ENCODE measurements at regions not wholly inside any gene's neighbourhood (a gene's known extent, or its start where the extent isn't known, plus 50 kb on each side); places are given as distances from the start of the nearest gene placed in this dataset.
"Not testable (repeated sequence)": the region's sequence is repeated elsewhere in the genome, so short reads cannot be mapped to it uniquely, and the experiment has no call there.

DNA sequence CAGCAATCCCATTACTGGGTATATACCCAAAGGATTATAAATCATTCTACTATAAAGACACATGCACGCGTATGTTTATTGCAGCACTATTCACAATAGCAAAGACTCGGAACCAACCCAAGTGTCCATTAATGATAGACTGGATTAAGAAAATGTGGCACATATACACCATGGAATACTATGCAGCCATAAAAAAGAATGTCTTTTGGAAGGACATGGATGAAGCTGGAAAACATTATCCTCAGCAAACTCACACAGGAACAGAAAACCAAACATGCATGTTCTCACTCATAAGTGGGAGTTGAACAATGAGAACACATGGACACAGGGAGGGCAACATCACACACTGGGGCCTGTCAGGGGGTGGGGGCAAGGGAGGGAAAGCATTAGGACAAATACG, 143.7 kb upstream of the IVNS1ABP start:
- not testable (repeated sequence) for DNase-seq

DNA sequence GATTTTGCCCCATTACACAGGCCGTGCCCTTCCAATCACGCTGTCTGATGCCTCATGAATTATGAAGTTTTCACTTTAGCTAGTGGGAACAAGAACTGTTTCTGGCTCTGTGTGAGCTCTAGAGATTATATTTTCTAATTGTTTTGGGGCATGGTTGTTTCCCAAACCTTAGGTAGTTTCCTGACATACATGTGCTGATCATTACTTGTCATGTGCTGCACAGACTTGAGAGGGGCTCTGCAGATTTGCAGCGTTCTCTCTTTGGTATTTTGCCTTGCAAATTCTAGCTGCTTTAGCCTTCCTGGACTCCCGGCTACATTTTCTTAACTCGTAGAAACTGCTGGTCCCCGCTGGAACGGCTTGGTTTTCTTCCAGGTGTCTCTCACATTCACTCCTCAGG, 142.1 kb upstream of the IVNS1ABP start:
- no peak for DNase-seq

DNA sequence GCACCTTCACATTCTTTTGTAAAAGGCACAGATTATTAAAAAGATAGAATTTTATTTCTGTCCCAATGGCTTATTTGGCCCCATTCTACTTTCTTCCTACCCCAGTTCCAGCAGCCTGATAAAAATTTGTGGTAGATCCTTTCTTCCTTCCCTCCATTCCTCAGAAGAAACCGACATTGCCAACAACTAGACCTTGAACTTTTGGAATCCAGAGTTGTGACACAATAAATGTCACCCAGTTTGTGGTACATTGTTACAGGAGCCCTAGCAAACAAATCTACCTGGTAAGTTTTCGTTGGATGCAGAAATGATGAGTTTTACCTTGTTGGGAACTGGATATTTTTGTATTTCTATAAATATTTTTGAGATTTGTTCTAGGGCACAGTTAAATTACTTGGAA, 141.6 kb upstream of the IVNS1ABP start:
- DNase-seq = no peak

DNA sequence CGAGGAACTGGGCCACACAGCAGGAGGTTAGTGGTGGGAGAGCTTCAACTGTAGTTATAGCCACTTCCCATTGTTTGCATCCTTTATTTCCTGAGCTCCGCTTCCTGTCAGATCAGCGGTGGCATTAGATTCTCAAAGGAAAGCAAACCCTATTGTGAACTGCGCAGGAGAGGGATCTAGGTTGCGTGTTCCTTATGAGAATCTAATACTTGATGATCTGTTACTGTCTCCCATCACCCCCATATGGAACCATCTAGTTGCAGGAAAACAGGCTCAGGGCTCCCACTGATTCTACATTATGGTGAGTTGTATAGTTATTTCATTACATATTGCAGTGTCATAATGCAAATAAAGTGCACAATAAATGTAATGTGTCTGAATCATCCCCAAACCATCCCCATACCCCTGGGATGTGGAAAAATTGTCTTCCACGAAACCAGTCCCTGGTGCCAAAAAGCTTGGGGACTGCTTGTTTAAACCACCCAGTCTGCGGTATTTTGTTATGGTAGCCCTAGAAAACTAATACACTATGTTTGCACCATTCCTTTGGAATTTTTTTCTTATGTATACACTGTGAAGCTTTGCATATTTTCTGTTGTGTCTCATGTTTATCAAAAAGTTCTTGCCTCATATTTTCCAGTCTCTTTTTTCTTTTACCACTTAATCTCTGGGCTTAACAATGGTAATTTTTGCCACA, 136.6 kb upstream of the IVNS1ABP start:
- DNase-seq = no peak

DNA sequence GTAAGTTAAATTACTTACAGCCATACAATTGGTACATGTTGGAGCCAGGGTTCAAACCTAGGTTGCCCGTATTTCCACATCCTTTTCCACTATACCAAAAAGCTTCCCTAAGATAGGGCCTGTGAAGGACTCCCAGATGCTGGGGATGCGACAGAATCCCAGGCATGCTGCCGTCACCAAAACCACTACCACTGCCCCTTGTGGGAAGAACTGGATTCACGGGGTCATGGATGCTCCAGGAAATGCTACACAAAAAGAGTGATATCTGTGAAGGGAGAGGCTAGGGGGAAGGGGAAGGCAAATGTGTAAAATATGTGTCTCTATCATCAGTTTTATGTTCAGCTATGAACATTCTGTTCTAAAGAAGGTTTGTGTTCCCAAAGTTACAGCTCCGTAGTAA, 133.9 kb upstream of the IVNS1ABP start:
- no peak for DNase-seq

DNA sequence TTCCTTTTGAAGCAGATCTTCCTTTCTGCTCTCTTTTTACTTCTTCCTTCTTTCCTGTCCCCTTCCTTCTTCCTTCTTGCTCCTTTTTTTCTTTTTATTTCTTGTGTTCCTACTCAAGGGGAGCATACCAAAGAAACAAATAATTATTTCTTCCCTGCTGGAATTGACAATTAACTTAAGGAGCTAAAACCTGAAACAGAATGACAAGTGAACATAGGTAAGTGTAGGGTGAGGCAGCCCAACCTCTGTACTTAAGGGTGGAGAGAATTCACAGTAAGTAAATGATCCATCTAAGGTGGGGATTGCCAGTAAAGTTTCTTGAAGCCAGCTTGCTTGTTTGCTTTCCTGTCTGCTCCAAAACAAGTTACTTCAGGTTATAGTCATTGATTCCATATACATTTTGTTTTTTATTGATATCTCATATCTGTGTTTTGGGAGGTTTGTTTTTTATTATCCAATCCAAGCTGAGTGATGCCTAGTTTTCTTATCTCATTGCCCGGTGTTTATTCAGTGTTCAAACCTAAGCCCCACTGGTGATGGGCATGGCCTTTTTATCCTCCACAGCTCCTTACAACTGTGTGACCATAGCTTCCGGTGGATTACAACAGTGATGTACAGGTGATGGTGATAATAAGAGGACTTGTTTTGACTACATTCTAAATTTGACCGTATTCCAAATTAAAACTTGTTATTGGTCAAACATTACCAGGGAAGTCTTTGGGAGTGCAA, 133.2 kb upstream of the IVNS1ABP start:
- no peak for DNase-seq

DNA sequence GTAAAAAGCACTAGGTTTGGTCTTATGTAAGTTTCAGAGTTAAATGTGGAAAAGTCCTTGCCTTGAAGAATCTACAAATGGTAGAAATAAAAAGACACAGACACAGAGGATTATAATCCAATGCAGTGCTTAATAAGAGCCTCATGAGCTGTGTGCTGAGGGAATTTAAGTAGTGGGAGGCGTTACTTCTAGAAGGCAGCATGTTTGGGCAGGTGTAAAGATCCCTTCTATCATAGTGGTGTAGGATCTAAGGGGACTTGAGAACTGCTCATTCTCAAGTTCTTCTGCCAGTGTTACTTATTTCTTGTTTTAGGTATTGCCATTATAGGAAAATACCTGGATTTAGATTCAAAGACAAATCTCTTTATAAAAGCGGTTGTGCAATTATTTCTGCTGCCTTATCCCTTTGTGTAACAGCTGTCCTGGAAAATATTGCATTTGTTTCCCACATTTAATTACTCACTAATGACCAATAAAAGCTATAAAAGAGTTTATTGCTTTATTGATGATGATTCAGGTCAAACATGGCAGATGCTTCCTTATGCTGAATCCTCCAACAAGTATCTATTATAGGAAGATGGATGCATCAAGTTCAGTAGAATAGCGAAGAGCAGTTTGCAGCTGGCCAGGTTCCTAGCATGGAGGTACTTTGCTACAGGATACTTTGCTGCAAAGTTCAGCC, 132.5 kb upstream of the IVNS1ABP start:
- no peak for DNase-seq

DNA sequence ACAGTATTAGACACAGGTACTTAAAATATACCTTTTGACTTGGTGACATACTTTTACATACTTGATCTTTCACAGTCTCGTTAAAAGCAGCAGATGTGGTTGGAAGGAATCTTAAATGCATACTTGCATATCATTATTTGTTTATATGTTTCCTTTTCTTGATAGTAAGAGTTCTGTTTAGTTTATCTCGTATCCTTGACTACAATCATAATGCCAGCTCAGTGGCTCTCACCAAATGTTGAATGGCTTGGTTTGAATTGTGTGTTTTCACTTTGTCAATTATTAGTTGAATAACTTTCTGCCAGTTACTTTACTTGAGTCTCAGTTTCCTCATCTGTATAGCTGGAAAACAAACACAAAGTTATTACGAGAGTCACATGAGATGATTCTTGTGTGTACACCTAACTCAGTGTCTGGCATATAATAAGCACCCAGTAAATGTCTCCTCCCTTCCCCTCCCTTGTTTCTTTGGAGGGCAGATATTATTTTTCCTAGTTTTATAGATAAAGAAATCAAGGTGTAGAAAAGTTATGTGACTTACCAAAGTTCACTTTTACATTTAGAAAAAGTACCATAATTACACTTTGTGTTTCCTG, 131.6 kb upstream of the IVNS1ABP start:
- no peak for DNase-seq

DNA sequence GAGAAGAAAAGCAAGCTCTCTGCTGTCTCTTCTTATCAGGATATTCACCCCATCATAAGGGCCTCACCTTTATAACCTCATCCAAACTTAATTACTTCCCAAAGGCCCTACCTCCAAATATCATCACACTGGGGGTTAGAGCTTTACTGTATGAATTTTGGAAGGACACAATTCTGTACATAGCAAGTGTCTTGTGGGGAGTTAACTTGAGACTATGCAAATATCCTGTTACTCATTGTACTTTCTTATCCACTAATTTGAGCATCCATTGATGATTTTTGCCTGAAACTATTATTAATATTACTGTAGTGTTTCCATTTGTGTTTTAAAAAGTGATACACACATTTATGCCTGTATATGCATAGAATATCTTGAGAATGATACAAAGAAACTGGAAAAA, 129.1 kb upstream of the IVNS1ABP start:
- no peak for DNase-seq

DNA sequence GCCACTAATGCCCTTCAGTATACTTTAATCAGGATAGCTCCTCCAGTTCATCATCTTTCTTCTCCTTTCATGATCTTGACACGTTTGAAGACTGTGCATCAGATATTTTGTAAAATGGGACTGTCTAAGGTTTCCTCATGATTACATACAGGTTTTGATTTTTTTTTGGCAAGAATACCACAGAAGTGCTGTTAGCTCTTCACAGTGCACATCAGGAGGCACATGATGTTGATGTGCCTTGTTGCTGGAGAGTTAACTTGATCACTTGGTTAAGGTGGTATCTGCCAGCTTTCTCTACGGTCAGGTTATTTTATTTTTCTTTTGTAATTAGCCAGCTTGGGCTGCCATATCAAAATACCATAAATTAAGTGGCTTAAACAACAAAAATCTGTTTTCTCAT, 128.6 kb upstream of the IVNS1ABP start:
- DNase-seq = no peak

DNA sequence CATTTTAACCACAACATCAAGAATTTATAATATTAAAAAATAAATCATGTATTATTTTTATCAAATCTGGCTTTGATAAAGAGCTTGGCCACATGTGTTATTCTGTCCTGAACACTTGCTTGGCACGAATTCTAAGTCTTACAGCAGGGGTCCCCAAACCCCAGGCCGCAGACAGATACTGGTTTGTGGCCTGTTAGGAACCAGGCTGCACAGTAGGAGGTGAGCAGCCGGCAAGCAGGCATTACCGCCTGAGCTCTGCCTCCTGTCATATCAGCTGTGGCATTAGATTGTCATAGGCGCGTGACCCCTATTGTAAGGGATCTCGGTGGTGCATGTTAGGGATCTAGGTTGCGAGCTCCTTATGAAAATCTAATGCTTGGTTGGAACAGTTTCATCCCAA, 127.6 kb upstream of the IVNS1ABP start:
- no peak for DNase-seq

DNA sequence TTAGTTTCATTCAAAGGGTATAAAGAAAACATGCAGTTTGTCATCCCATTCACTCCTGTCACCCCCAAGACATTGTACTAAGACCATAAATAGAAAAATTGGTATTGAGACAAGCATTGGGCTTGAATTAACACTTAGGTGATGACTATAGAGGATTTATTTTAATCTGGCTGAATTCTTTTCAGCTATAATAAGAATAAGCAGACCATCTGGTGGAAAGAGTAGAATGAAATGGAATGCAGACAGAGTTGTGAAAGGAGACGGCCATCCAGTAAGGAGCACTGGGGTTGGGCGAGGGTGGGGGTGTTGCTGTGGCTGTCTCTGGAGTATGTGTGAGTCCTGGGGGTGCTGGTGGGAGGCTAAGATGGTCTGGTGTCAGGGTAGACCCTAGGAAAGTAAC, 125.0 kb upstream of the IVNS1ABP start:
- no peak for DNase-seq

DNA sequence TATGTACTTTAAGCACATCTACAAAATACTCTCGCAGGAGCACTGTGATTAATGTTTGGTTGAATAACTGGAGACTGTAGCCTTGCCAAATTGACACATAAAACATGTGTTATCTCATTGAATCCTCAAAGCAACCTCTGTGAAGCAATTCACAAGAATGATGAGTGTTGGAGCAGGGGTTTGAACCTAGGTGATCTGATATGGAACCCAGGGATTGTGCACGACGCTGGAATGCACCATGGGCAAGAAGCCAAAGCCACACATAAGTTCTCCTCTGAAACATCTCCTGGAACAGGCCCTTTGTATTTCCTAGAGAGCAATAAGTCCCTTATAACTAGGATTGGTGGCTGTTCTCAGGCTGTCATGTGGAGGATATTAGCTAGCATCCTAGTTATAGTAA, 124.6 kb upstream of the IVNS1ABP start:
- DNase-seq = no peak

DNA sequence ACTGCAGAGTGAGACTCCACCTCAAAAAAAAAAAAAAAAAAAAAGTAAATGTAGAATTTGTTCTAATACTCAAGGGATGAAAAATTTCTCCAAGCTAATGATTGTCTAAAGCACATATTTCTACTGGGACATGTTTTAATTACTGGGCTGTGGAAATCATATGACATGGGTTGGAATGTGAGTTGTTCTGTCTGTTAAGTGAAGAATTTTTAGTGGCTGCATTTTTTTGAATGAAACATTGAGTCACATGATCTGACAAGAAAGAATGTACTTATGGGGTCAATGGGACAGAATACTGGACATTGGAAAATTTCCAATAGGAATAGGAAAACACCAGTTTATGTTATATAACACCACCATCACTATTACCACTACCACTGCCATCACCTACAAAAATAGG, 123.8 kb upstream of the IVNS1ABP start:
- no peak for DNase-seq

DNA sequence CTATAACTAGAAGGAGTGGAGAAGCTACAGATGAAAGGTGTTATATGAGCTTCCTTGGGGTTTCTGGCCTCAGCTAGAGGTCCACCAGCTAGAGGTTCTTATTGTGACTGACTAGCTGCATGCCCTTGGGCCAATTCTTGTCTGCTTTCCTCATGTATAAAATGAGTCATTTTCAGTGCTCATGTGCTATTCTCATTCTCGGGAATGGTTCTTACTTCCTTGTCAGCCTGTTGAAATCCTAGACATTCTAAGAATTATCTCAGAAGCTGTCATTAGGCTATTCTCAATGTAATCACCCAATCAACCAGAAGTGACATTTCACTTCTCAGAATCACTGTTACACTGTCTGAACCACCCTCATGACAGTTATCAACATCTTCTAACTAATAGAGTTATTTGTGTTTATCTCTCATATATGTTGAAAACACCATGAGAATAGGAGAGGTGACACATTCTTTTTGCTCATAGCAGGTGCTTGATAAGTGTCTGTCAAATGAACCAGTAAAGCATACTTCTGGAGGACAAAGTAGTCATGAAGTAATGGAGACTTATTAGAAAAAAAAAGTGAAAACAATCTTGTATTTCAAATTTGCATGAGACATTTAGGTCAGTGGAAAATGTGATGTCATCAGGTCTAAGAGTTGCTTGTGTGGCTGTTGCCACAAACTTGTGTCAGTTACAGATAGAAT, 122.8 kb upstream of the IVNS1ABP start:
- no peak for DNase-seq

DNA sequence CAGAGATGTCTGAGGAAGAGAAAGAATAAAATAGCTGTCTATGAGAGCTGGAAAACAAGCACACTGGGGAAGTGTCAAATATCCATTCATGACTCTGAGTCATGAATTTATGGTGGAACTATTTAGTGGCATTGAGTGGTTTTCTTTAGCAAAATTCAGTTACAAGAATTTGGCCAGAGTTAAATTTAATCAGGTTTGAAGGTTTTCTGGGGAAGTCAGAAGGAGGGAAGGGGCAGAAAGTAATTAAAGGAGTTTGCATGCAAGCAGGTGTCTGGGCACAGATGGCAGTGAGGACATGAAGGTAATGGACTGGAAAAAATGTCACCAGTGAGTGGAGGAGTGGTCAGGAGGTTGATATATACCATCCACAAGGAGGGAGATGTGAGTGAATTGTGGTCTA, 121.9 kb upstream of the IVNS1ABP start:
- DNase-seq = no peak

DNA sequence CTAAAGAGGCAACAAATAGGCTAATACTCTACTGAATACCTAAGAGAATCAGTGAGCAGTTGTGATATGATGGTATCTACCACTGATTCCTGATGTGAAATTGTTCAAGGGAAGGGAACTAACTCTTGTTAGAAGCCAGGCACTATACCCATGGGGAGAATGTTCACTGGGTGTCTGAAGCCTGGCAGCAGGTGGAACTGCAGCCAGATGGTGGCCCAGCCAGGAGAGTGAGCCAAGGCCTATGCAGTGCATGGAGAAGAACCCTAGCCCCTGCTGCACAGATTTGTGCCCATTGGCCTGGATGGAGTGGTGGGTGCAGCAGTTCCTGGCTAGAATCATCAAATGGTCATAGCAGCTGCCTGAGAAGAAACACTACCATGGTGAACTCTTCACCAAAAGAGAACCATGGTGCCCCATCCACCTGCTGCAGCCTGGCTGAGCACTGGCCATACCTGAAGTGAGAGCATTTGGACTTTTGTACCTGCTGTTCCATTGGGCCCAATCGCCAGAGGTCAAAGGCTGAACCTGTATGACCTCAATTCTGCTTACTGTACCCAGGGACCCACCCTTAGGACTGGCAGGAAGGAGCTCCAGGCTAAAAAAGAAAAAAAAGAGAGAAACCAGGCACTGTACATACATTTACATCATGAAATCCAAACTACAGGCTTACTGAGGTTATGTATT, 118.8 kb upstream of the IVNS1ABP start:
- DNase-seq = no peak

DNA sequence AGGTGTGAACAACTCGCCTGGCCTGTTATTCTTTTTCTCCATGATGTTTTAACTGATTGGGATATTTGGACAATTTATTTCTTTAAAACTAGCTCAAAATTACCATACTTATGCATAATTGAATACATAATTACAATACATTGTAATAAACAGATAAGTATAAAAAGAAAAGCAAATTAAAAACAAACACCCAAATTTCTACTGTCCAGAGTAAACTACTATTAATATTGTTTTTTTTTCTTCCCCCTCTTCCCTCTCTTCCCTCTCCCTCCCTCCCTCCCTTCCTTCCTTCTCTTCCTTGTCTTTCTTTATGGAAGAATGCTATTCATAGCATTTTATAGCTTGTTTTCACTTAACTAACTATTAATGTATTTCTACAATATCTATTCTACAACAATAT, 117.7 kb upstream of the IVNS1ABP start:
- DNase-seq = no peak

DNA sequence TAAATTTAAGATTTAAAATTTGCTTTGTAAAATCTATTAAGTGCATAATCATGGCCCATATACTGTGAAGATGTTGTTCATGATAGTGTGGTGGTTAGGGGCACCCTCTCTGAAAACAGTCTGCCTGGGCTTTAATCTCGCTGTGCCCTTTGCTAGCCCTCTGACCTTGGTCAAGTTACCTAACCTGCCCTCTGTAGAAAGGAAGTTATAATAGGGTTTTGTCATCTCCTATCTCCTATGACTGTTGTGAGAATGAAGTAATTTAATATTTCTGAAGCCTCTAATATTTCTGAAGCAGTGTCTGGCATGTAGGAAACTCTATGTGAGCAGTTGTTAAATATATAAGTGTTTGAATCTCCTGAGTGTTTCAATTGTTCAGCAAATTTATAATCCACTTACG, 116.6 kb upstream of the IVNS1ABP start:
- no peak for DNase-seq

DNA sequence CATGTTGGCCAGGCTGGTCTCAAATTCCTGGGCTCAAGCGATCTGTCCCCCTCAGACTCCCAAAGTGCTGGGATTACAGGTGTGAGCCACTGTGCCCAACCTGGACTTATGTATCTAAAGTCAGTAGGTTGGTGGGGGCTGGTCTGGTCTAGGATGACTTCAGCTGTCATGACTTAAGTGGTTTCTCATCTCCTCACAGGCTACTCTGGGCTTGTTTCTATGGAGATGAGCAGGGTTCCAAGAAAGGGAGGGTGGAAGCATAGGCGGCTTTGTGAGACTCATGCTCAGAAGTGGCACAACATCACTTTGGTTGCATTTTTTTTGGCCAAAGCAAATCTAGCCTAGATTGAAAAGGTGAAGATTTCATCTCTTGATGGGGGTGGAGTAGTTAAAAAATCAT, 115.9 kb upstream of the IVNS1ABP start:
- no peak for DNase-seq

DNA sequence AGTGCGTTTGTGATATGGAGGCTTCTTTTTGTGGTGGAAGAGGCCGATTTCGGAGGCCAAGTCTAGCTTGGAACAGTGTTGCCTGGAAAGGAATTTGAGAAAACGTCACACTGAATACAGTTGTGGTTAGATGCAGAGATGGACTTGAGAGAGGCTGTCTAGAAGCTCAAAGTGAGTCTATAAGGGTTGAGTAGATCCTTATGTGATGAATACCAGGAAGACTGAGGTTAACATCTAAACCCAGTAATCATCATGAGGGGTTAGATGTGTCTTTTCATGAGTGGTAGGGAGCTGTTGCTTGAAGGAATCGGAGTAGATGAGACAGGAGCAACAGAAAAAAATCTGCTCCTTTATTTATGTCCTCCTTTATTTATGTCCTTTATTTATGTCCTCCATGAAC, 114.6 kb upstream of the IVNS1ABP start:
- DNase-seq = no peak

DNA sequence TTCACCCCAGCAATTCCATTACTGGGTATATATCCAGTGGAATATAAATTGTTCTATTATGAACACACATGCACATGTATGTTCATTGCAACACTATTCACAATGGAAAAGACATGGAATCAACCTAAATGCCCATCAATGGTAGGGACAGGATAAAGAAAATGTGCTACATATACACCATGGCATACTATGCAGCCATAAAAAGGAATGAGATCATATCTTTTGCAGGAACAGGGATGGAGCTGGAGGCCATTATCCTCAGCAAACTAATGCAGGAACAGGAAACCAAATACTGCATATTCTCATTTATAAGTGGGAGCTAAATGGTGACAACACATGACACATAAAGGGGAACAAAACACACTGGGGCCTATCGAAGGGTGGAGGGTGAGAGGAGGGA, 112.6 kb upstream of the IVNS1ABP start:
- not testable (repeated sequence) for DNase-seq

DNA sequence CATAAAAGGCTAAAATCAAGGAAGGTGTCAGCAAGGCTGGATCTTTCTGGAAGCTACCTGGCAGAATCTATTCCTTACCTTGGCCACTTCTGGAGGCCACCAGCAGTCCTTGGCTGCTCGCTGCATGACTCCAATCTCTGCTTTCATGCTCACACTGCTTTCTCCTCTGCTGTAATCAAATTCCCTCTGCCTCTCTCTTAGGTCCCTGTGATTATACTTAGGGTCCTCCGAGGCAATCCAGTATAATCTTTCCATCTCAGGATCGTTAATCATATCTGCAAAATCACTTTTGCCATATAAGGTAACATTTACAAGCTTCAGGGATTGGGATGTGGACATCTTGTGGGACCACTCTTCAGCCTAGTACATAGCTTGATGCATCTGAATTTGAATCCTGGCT, 110.7 kb upstream of the IVNS1ABP start:
- DNase-seq = no peak
